T-cell (primary cell): ENCODE measurements at regions not wholly inside any gene's neighbourhood (a gene's known extent, or its start where the extent isn't known, plus 50 kb on each side); places are given as distances from the start of the nearest gene placed in this dataset.

Experiments used
- ATAC-seq, 4 experiments: fragments of 200-7000 bp in 3 of 4; fragments of 150-1000 bp in 1 of 4; cut with Tn5 transposase; replicated peaks in 1 of 4; 1 replicate in 3 of 4; 2 replicates in 1 of 4; pipeline ENCODE4 v1.10.0; 2021; ENCODE audit warnings: moderate library complexity in 3 of 4, mild to moderate bottlenecking in 2 of 4, moderate number of reproducible peaks in 1 of 4
- CTCF ChIA-PET, 2 donors: fragments of 300-600 bp; sonication (Branson Sonifier 250); formaldehyde crosslinking; loops; one replicate each; lab custom pipeline; 2022; ENCODE audit warnings: antibody characterized with exemption in 2 of 2; lab: Charles Lee
- POLR2A ChIA-PET, 2 donors: fragments of 300-600 bp; sonication (Branson Sonifier 250); formaldehyde crosslinking; loops; one replicate each; lab custom pipeline; 2022; ENCODE audit warnings: antibody characterized with exemption in 2 of 2; lab: Charles Lee
- DNase-seq, 35 experiments: peaks; one replicate each; pipeline versions ENCODE4 v3.0.0 to v3.0.0-alpha.2; 2013 to 2023
- H3K27ac ChIP-seq: one replicate; pipeline ENCODE4 v1.5.1; 2013; ENCODE audit warnings: low read length
- H3K27me3 ChIP-seq, 2 experiments: replicated peaks in 1 of 2; 1 replicate in 1 of 2; 2 replicates in 1 of 2; pipeline versions ENCODE4 v1.6.1 to v1.7.0; 2013; ENCODE audit warnings: low read length in 1 of 2, mixed read lengths in 1 of 2; ENCODE audit not compliant: control insufficient read depth in 2 of 2, insufficient read depth in 2 of 2; ENCODE audit errors: extremely low read depth in 1 of 2
- H3K36me3 ChIP-seq, 2 donors: 1 replicate in 1 of 2; 2 replicates in 1 of 2; pipeline versions ENCODE4 v1.6.1 to v1.7.0; 2013; ENCODE audit warnings: low read length in 1 of 2; ENCODE audit not compliant: control insufficient read depth in 2 of 2, insufficient read depth in 1 of 2; ENCODE audit errors: extremely low read depth in 1 of 2
- H3K4me1 ChIP-seq, 2 experiments: 1 replicate in 1 of 2; 2 replicates in 1 of 2; pipeline versions ENCODE4 v1.6.1 to v1.7.0; 2013; ENCODE audit warnings: low read length in 2 of 2, mixed read lengths in 1 of 2; ENCODE audit not compliant: insufficient read depth in 2 of 2, control insufficient read depth in 1 of 2; ENCODE audit errors: extremely low read depth in 1 of 2
- H3K4me3 ChIP-seq, 2 donors: 1 replicate in 1 of 2; 2 replicates in 1 of 2; pipeline versions ENCODE4 v1.5.1 to v1.7.0; 2013; ENCODE audit warnings: mild to moderate bottlenecking in 2 of 2, low read length in 1 of 2, moderate library complexity in 1 of 2; ENCODE audit not compliant: control insufficient read depth in 1 of 2; ENCODE audit errors: extremely low read depth in 1 of 2
- H3K9me3 ChIP-seq: 2 replicates; pipeline ENCODE4 v1.7.0; 2013
- H3K27ac Mint-ChIP-seq, 2 donors: one replicate each; pipeline ENCODE4 v1.8.0; 2020 to 2021; ENCODE audit warnings: mild to moderate bottlenecking in 2 of 2, mixed read lengths in 2 of 2
- H3K27me3 Mint-ChIP-seq, 2 donors: one replicate each; pipeline ENCODE4 v1.8.0; 2021 to 2022; ENCODE audit warnings: mixed read lengths in 2 of 2
- H3K36me3 Mint-ChIP-seq: one replicate; pipeline ENCODE4 v1.8.0; 2021; ENCODE audit warnings: mixed read lengths
- H3K4me1 Mint-ChIP-seq, 3 donors: one replicate each; pipeline ENCODE4 v1.8.0; 2020 to 2022; ENCODE audit warnings: mixed read lengths in 3 of 3, mild to moderate bottlenecking in 1 of 3
- H3K4me3 Mint-ChIP-seq, 3 donors: one replicate each; pipeline ENCODE4 v1.8.0; 2020 to 2022; ENCODE audit warnings: mild to moderate bottlenecking in 3 of 3, mixed read lengths in 3 of 3, moderate library complexity in 3 of 3
- H3K9me3 Mint-ChIP-seq, 3 donors: one replicate each; pipeline ENCODE4 v1.8.0; 2020 to 2022; ENCODE audit warnings: mixed read lengths in 3 of 3
- WGBS: methylation state at CpG from one replicate; pipeline ENCODE4 v1.1.5; 2013; ENCODE audit warnings: missing lambda C conversion rate; ENCODE audit not compliant: insufficient coverage; 5-methylcytosine and 5-hydroxymethylcytosine counted together

DNA sequence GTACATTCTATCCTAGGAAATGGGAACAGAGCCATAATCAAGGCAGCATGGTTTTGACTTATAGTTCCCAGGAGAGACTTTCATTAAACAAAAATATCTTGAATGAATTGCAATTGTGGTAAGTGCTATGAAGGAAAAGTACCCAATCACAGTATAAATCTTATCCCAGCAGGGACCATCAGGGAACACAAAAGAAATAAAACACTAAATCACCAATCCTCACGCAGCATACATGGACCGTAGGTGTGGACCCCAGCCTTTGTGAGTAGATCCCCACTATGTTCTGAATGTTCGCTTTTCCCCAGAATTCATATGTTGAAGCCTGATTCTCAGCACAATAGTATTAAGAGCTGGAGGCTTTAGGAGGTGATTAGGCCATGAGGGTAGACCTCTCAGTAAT is 925.0 kb upstream of the RBFOX1 start:
- CTCF ChIA-PET = interaction anchor here in 1 of 2 donors (0.6 kb wide), 1 partner anchor 49 kb away, joined by 3 read pairs; no protein-coding TSS in a partner anchor
- Histone ChIP-seq H3K4me1 (no peaks in the 10 kb centered on the region), H3K36me3 (no peaks in the 10 kb centered on the region), H3K27me3 (no peaks in the 10 kb centered on the region), H3K4me3 (no peak overlapping the region), H3K9me3 (no peaks in the 10 kb centered on the region), H3K27ac (no peak overlapping the region)
- no peaks in the 10 kb centered on the region for H3K36me3 Mint-ChIP-seq
- ATAC-seq (no peak), DNase-seq (no peak)
- peaks cover 0 to 10% (median 10%) of the 10 kb centered on the region in 3 donors for H3K9me3 Mint-ChIP-seq
- POLR2A ChIA-PET = no interaction called here
- no peak overlapping the region for H3K4me3 Mint-ChIP-seq
- H3K27me3 Mint-ChIP-seq = no peaks in the 10 kb centered on the region
- WGBS = no CpG with 5 or more reads among the region's 3 CpGs
- no peaks in the 10 kb centered on the region for H3K4me1 Mint-ChIP-seq
- H3K27ac Mint-ChIP-seq = no peak overlapping the region

DNA sequence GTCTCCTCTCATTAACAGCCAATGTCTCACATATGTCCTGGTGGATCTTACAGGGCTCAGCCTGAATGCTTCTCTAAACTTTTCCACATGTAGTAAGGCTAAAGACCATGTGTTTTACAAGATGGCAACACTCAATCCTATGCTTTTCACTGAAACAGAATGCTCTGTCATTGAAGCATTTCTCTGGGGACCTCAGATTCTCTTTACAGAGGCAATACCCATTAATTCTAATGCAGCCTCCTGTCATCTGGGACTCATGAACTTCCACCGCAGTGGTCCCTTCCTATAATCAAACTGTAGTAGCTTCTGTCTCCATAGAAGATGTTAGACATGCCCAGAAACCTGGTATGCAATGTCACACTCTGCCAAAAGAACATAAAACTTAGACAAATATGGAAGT is 926.6 kb upstream of the RBFOX1 start:
- no peak overlapping the region for H3K4me3 Mint-ChIP-seq
- no peaks in the 10 kb centered on the region for H3K4me1 ChIP-seq
- H3K4me3 ChIP-seq = no peak overlapping the region
- WGBS = no CpG with 5 or more reads among the region's 1 CpG
- no peaks in the 10 kb centered on the region for H3K9me3 ChIP-seq
- POLR2A ChIA-PET = interaction anchor here in 1 of 2 donors (0.6 kb wide), 1 partner anchor 10 kb away, joined by 3 read pairs; no protein-coding TSS in a partner anchor
- no peak overlapping the region for H3K27ac Mint-ChIP-seq
- H3K9me3 Mint-ChIP-seq = peaks cover 3 to 14% (median 10%) of the 10 kb centered on the region in 3 donors
- no peaks in the 10 kb centered on the region for H3K27me3 ChIP-seq
- ATAC-seq (no peak), DNase-seq (no peak)
- H3K27ac ChIP-seq = no peak overlapping the region
- H3K36me3 ChIP-seq = no peaks in the 10 kb centered on the region
- H3K4me1 Mint-ChIP-seq = no peaks in the 10 kb centered on the region
- CTCF ChIA-PET = no interaction called here
- no peaks in the 10 kb centered on the region for H3K36me3 Mint-ChIP-seq
- H3K27me3 Mint-ChIP-seq = no peaks in the 10 kb centered on the region

DNA sequence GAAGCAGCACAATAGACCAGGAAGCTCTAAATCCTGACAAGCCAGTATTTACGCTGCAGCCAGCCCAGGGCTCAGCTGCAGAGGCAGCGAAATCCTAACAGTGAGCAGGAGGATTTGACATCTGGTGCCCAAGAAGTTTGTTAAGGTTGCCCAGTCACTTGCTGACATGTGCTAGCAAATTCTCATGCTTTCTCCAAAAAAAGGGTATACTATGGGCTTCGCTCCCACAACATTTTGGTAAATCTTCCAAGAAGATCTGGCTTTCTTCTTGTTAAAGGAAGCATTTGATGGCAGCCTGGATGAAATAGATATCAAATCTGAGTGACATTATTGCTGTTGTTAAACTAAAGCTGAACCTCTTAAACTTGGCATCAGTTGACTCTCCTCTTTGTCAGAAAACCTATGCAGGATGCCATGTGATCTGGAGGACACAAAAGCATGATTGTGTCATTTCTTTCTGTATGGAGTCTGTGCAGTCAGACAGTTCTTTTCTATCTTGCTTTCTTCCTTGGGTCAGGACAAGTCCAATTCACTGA is 949.7 kb upstream of the RBFOX1 start:
- Histone ChIP-seq H3K27me3 (no peaks in the 10 kb centered on the region), H3K9me3 (peaks cover 2% of the 10 kb centered on the region), H3K36me3 (no peaks in the 10 kb centered on the region), H3K4me1 (no peaks in the 10 kb centered on the region), H3K4me3 (no peak overlapping the region), H3K27ac (no peak overlapping the region)
- CTCF ChIA-PET = no interaction called here
- Mint-ChIP-seq H3K4me1 (no peaks in the 10 kb centered on the region), H3K36me3 (no peaks in the 10 kb centered on the region), H3K4me3 (no peak overlapping the region), H3K27me3 (no peaks in the 10 kb centered on the region), H3K27ac (no peak overlapping the region), H3K9me3 (peaks cover 8 to 11% (median 9%) of the 10 kb centered on the region in 3 donors)
- POLR2A ChIA-PET = no interaction called here
- ATAC-seq = no peak
- WGBS = 55% methylated on average over 3 of the region's 3 CpGs
- no peak for DNase-seq

DNA sequence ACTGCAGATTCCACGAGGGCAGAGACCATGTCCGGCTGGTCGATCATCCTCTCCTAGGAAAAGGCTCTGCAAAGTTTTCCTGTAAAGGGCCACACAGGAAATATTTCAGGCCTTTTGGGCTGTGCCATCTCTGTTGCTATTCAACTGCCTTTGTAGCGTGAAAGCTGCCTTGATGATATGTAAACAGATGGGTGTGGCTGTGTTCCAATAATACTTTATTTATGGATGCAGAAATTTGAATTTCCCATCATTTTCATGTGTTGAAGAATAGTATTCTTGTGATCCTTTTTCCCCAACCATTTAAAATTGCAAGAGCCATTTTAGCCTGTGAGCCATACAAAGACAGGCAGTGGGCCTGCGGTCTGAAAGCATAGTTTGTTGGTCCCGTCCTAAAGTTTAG is 950.7 kb upstream of the RBFOX1 start:
- Mint-ChIP-seq H3K27me3 (no peaks in the 10 kb centered on the region), H3K36me3 (no peaks in the 10 kb centered on the region), H3K4me3 (no peak overlapping the region), H3K27ac (no peak overlapping the region), H3K9me3 (peaks cover 8 to 11% (median 9%) of the 10 kb centered on the region in 3 donors), H3K4me1 (no peaks in the 10 kb centered on the region)
- 83% methylated on average over 5 of the region's 6 CpGs for WGBS
- ChIA-PET POLR2A (no interaction called here), CTCF (interaction anchor here in 1 of 2 donors (0.5 kb wide), 1 partner anchor 65 kb away, joined by 3 read pairs; no protein-coding TSS in a partner anchor)
- no peak overlapping the region for H3K4me3 ChIP-seq
- DNase-seq = no peak
- ATAC-seq = no peak
- H3K9me3 ChIP-seq = peaks cover 2% of the 10 kb centered on the region
- H3K36me3 ChIP-seq = no peaks in the 10 kb centered on the region
- no peaks in the 10 kb centered on the region for H3K27me3 ChIP-seq
- H3K27ac ChIP-seq = no peak overlapping the region
- no peaks in the 10 kb centered on the region for H3K4me1 ChIP-seq

DNA sequence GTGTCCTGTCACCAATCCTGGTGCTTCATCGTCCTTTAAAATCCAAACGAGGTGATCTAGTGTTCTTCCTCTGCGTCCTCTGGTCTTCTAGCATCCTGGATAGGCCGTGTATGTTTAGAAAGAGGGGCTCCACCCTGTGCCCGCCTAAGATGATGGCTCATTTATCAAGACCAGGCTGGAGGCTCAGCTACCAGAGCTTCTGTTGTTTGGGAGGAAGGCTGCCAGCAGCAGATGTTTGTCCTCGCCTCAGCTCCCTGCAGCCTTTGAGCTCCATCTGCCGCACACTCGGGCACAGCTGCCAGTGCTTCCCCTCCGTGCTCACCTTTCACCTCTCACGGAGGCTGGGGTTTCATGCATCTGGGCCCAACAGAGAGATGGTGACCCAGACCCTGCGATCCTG is 954.7 kb upstream of the RBFOX1 start:
- peaks cover 3 to 8% (median 4%) of the 10 kb centered on the region in 3 donors for H3K9me3 Mint-ChIP-seq
- Histone ChIP-seq H3K27ac (no peak overlapping the region), H3K4me1 (no peaks in the 10 kb centered on the region), H3K27me3 (peaks cover 0 to 2% of the 10 kb centered on the region in 2 experiments), H3K36me3 (no peaks in the 10 kb centered on the region), H3K4me3 (no peak overlapping the region), H3K9me3 (no peaks in the 10 kb centered on the region)
- CTCF ChIA-PET = no interaction called here
- no peaks in the 10 kb centered on the region for H3K27me3 Mint-ChIP-seq
- no peaks in the 10 kb centered on the region for H3K36me3 Mint-ChIP-seq
- no peak overlapping the region for H3K27ac Mint-ChIP-seq
- WGBS = 86% methylated on average over 9 of the region's 11 CpGs
- POLR2A ChIA-PET = no interaction called here
- DNase-seq = no peak
- H3K4me3 Mint-ChIP-seq = no peak overlapping the region
- H3K4me1 Mint-ChIP-seq = no peaks in the 10 kb centered on the region
- no peak for ATAC-seq

DNA sequence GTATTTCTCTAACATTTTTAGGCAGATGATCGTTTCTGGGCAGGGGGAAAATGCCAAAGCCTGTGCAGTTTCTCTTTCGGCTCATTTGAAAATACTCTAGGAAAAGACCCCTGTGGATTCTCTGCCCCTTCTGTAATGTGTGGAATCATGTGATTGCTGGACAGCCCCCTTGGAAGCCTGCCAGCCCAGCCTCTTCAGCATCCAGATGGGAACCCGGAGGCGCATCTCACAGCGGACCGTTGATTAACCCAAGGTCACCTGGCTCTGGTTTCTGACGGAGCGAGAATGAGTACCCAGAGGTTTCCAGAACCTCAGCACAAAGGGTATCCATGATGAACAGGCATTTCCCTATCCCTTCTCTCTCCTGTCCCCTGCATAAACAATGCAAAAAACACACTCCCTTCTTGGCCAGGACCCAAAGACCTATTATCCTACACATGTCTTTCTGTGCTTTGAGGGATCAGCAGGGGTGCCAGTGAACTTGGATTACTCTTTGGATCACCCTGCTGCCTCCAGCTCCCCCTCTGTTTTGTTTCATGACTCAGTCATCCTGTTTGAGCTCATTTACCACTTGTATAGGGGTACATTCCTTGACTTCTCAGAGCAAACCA is 957.1 kb upstream of the RBFOX1 start:
- WGBS = 49% methylated on average over 7 of the region's 8 CpGs
- Mint-ChIP-seq H3K27me3 (no peaks in the 10 kb centered on the region), H3K36me3 (no peaks in the 10 kb centered on the region), H3K4me3 (no peak overlapping the region), H3K27ac (no peak overlapping the region), H3K4me1 (no peaks in the 10 kb centered on the region), H3K9me3 (peaks cover 3 to 8% (median 4%) of the 10 kb centered on the region in 3 donors)
- no peaks in the 10 kb centered on the region for H3K9me3 ChIP-seq
- no peaks in the 10 kb centered on the region for H3K4me1 ChIP-seq
- no peak overlapping the region for H3K27ac ChIP-seq
- H3K27me3 ChIP-seq = peaks cover 0 to 2% of the 10 kb centered on the region in 2 experiments
- ATAC-seq = no peak
- ChIA-PET CTCF (no interaction called here), POLR2A (no interaction called here)
- H3K36me3 ChIP-seq = no peaks in the 10 kb centered on the region
- DNase-seq = no peak
- H3K4me3 ChIP-seq = no peak overlapping the region
